NB4 (cell line): ENCODE measurements at regions not wholly inside any gene's neighbourhood (a gene's known extent, or its start where the extent isn't known, plus 50 kb on each side); places are given as distances from the start of the nearest gene placed in this dataset.
A peak's percentile ranks its signal among the peaks of the same experiment; 100 is the strongest.

ENCODE experiments used
- DNase-seq: peaks from one replicate; pipeline ENCODE4 v3.0.0; 2010; ENCODE audit warnings: low read depth
- H3K4me3 ChIP-seq: one replicate; pipeline ENCODE4 v1.5.1; 2011; ENCODE audit warnings: mild to moderate bottlenecking, low read depth, low read length, moderate library complexity
- MAX ChIP-seq: IDR thresholded peaks from 2 replicates; pipeline ENCODE4 v1.6.1; 2011; ENCODE audit warnings: low read depth, low read length
- MYC ChIP-seq: IDR thresholded peaks from 2 replicates; pipeline ENCODE4 v1.6.1; 2011; ENCODE audit warnings: low read depth, low read length
- POLR2A ChIP-seq: IDR thresholded peaks from 2 replicates; pipeline ENCODE4 v1.6.1; 2011; ENCODE audit warnings: mild to moderate bottlenecking; ENCODE audit not compliant: insufficient read length; ENCODE audit errors: extremely low read depth
- TF ChIP-seq, protein P1 (sequence below): IDR thresholded peaks from one replicate; pipeline ENCODE4 v1.5.1; 2012; ENCODE audit warnings: low read depth, low read length

DNA sequence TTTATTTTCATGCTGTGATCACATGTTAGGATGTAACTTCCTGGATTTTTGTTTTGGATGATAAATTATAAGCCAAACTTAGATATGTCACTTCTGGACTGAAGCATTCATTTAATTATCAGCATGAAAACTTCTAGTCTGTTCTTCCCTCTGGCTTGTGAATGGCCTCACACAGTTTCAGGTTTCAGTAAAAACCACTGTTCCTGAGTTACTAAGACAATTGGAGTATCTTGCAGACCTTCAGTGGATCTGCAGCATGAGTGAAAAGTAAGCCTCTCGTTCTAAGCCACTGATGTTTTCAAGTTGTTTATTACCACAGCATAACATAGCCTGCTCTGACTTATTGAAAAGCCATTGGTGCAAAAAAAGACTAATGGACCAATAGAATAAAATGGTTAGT, 55.3 kb upstream of the RGS21 start:
- no peak overlapping the region for H3K4me3 ChIP-seq
- no peak for DNase-seq

GRCh38 chr1:192263436-192263835, 53.4 kb upstream of the RGS21 start:
- no peak overlapping the region for H3K4me3 ChIP-seq
- DNase-seq = no peak
- TF ChIP-seq, protein P1, sequence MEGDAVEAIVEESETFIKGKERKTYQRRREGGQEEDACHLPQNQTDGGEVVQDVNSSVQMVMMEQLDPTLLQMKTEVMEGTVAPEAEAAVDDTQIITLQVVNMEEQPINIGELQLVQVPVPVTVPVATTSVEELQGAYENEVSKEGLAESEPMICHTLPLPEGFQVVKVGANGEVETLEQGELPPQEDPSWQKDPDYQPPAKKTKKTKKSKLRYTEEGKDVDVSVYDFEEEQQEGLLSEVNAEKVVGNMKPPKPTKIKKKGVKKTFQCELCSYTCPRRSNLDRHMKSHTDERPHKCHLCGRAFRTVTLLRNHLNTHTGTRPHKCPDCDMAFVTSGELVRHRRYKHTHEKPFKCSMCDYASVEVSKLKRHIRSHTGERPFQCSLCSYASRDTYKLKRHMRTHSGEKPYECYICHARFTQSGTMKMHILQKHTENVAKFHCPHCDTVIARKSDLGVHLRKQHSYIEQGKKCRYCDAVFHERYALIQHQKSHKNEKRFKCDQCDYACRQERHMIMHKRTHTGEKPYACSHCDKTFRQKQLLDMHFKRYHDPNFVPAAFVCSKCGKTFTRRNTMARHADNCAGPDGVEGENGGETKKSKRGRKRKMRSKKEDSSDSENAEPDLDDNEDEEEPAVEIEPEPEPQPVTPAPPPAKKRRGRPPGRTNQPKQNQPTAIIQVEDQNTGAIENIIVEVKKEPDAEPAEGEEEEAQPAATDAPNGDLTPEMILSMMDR = no peak
- TF ChIP-seq MYC = no peak
- TF ChIP-seq POLR2A = no peak
- no peak for TF ChIP-seq MAX

More for the DNA sequence above, 55.3 kb upstream of the RGS21 start:
- TF ChIP-seq MYC = no peak
- no peak for TF ChIP-seq MAX
- no peak for TF ChIP-seq POLR2A
- TF ChIP-seq, protein P1 = no peak

DNA sequence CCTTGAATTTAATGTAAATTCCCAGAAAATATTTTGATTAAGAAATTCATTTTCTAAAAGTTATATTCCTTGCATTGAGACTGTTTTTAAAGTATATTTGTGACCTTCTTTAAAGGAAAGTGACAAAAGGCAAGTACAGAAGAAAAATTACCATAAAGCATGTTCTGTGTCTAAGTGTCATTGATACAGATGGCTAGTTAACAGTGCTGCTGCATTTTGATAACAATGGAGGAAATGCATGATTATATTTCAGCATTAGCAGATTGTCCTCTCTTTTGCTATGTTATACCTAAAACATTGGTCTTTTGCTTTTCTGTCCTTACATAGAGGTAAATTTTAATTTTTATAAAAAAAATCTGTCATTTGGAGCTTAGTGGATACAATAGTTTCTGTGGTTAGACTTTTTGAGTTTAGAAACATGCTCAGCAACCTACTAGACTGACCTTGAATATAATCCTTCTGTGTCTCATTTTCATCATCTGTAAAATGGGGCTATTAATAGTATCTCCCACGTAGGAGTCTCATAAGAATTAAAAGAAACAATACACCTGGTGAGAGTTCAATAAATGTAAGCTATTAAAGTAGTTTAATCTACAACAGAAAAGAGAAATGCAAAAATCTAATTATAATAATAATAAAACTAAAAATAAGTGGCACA, 51.1 kb upstream of the RGS21 start:
- H3K4me3 ChIP-seq = no peak overlapping the region
- TF ChIP-seq, protein P1 = no peak
- no peak for TF ChIP-seq MAX
- no peak for TF ChIP-seq MYC
- no peak for TF ChIP-seq POLR2A
- no peak for DNase-seq

DNA sequence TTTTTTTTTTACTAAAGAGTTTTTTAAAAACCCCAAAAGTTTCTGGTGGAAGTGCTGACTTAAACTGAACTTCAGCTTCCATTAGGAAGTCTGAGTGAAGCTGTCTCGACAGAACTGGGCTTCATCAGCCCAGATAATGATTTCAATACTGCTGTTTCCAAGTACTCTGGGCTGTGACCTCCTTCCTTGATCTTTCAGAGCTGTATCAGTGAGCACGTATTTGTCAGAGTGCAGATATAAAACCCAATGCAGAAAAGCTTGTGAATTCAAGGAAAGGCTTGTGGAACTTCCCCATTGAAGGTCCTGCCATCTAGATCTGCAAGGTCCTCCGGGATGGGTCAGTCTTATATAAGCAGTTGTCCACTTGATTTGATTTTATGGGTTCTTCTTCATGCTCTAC, 50.1 kb upstream of the RGS21 start:
- DNase-seq = peak; percentile 4
- TF ChIP-seq POLR2A (no peak), MAX (no peak), MYC (no peak)
- TF ChIP-seq, protein P1 = no peak
- H3K4me3 ChIP-seq = no peak overlapping the region
